PFSK-1 (cell line): ENCODE measurements at regions not wholly inside any gene's neighbourhood (a gene's known extent, or its start where the extent isn't known, plus 50 kb on each side); places are given as distances from the start of the nearest gene placed in this dataset.

Experiments used
- POLR2AphosphoS5 ChIP-seq: IDR thresholded peaks from 2 replicates; pipeline ENCODE4 v1.6.1; 2012; ENCODE audit warnings: low read depth, mild to moderate bottlenecking, control low read depth, low read length, moderate library complexity
- TAF1 ChIP-seq: IDR thresholded peaks from 2 replicates; pipeline ENCODE4 v1.6.1; 2012; ENCODE audit warnings: low read length, control low read depth, borderline replicate concordance; ENCODE audit not compliant: insufficient read depth

DNA sequence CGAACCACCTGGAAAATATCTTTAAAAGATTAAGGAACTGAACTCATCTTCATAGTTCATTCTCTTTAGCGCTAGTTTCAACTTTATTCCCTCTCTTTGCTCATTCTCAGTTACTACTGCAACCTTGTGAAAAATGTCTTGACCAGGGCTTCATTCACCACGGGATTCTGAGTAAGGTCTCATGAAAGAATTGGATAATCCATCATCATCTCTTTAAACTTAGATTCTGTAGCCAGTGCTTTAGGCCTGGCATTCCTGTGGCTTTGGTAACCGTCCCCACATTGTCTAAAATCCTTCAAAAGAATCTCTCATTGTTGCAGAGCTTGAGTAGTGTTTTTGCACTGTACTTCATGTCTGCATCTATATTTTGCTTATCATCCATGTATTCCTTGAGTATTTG lies 229.5 kb downstream of the ETAA1 start:
- TF ChIP-seq POLR2AphosphoS5 = no peak
- TF ChIP-seq TAF1 = no peak
